ENCODE measurements at regions not wholly inside any gene's neighbourhood (a gene's known extent, or its start where the extent isn't known, plus 50 kb on each side); places are given as distances from the start of the nearest gene placed in this dataset.

GRCh38 chr7:130999926-131000325 is 265.9 kb upstream of the KLF14 start:
- TF ChIP-seq CTCF (IDR thresholded peaks at IDR 0.05) (no peak), POLR2A (IDR thresholded peaks at IDR 0.05) (no peak)
